LNCaP clone FGC (cell line): ENCODE measurements at regions not wholly inside any gene's neighbourhood (a gene's known extent, or its start where the extent isn't known, plus 50 kb on each side); places are given as distances from the start of the nearest gene placed in this dataset.

ENCODE experiments used
- DNase-seq: peaks from one replicate; pipeline ENCODE4 v3.0.0-alpha.2; 2011; ENCODE audit warnings: low read depth
- H3K4me3 ChIP-seq: 2 replicates; pipeline ENCODE4 v1.5.1; 2011; ENCODE audit warnings: mild to moderate bottlenecking, low read depth, low read length, control low read depth
- CTCF ChIP-seq: IDR thresholded peaks from 2 replicates; pipeline ENCODE4 v1.5.1; 2012; ENCODE audit warnings: mild to moderate bottlenecking; ENCODE audit not compliant: control insufficient read depth, insufficient read depth; ENCODE audit errors: extremely low read depth

GRCh38 chr12:4115570-4115969 is 158.0 kb upstream of the CCND2 start:
- no peak for TF ChIP-seq CTCF
- H3K4me3 ChIP-seq, result no peak overlapping the region
- no peak for DNase-seq

GRCh38 chr12:4114986-4115385 is 158.6 kb upstream of the CCND2 start:
- no peak for DNase-seq
- no peak for TF ChIP-seq CTCF

DNA sequence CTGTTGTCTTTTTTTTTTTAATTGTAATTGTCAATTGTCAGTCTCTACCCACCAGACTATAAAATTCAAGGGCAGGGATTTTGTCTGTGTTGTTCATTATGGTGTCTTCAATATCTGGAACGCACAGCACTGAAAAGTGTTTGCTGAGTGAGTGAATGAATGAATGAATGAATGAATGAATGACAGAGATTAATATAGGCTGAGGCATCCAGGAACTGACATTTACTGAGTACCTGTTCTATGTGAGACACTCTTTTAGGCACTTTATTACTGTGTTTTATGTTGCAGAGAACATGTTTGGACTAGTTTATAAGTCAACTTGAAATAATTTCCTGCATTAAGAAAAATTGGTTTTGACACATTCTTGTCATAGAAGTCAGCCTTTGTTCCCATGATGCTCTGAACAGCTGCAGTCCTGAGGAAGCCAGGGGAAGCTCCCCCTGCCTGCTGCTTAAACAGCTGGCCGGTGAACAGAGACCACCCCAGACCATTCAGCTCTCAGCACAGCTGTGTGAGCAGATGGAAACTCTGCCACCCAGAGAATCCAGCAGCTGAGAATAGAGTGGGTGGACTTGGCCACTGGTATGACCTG is 160.7 kb upstream of the CCND2 start:
- no peak for DNase-seq
- no peak for TF ChIP-seq CTCF
- no peak overlapping the region for H3K4me3 ChIP-seq

More at GRCh38 chr12:4114986-4115385, 158.6 kb upstream of the CCND2 start:
- no peak overlapping the region for H3K4me3 ChIP-seq

- no peak for TF ChIP-seq CTCF
- no peak overlapping the region for H3K4me3 ChIP-seq
- DNase-seq, result no peak
These were observed 161.3 kb upstream of the CCND2 start for GRCh38 chr12:4112290-4112689.

DNA sequence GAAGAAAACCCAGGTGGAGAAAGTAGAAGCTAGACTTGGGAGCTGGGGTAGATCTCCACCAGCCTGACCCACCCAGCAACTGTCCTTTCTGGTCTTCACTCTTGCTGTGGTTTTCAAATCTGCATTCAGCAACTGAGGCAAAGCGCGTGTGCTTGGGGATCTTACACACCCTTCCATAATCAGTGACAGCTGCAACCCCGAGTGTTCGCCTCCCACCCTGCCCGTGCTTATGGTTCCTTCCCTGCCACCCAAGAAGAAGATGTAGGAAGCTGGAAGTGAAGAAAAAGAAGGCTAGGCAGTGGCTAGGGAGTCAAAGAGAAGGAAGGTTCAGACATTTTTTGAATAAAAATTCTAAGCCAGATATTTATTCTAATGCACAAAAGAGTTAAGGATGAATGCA is 162.6 kb upstream of the CCND2 start:
- TF ChIP-seq CTCF, result no peak
- H3K4me3 ChIP-seq, result no peak overlapping the region
- no peak for DNase-seq

DNA sequence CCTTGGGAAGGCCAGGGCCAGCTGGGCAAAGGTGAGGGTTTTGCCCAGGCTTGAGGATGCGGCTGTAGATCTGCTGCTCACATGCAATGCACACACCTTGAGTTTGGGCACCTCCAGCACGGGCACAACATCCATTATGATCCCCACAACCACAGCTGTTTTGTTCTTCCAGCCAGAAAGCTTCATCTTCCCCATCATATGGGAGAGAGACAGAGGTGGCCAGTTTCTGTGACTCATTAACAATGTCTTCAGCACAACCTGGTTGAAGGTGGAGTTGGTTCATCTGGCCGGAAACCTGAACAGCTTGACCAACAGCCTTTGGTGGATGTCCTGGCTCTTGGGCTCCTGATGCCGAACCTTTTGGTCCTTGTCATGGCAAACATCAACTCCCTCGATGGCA is 163.7 kb upstream of the CCND2 start:
- H3K4me3 ChIP-seq, result no peak overlapping the region
- no peak for TF ChIP-seq CTCF
- DNase-seq, result no peak

GRCh38 chr12:4108803-4109345 is 164.7 kb upstream of the CCND2 start:
- no peak for DNase-seq
- no peak for TF ChIP-seq CTCF

More at GRCh38 chr12:4108803-4109345, 164.7 kb upstream of the CCND2 start:
- H3K4me3 ChIP-seq, result no peak overlapping the region
